ENCODE measurements at regions not wholly inside any gene's neighbourhood (a gene's known extent, or its start where the extent isn't known, plus 50 kb on each side); places are given as distances from the start of the nearest gene placed in this dataset.
"Not testable (repeated sequence)": the region's sequence is repeated elsewhere in the genome, so short reads cannot be mapped to it uniquely, and the experiment has no call there.

GRCh38 chr1:174103766-174104165, 55.6 kb upstream of the RABGAP1L start:
- Histone ChIP-seq H3K79me1 (ENCODE audit: insufficient read depth, low read depth, low read length, poor library complexity, severe bottlenecking) (no peaks in the 10 kb centered on the region), H4K5ac (ENCODE audit: insufficient read length, low read depth, low read length) (no peak overlapping the region), H4K20me1 (ENCODE audit: control insufficient read depth, insufficient read depth, insufficient read length) (no peaks in the 10 kb centered on the region), H2BK12ac (ENCODE audit: insufficient read length, low read depth, low read length) (no peak overlapping the region), H3K14ac (ENCODE audit: insufficient read depth, low read length) (no peak overlapping the region), H3K18ac (ENCODE audit: insufficient read length, low read depth, low read length) (no peak overlapping the region), H3K79me2 (ENCODE audit: insufficient read depth, low read length) (no peaks in the 10 kb centered on the region), H3K4ac (ENCODE audit: low read depth, low read length) (no peak overlapping the region), H2AFZ (ENCODE audit: low read length) (no peak overlapping the region), H2BK5ac (ENCODE audit: insufficient read length, low read length) (no peak overlapping the region), H2BK15ac (ENCODE audit: low read depth, low read length) (no peak overlapping the region), H3K4me1 (ENCODE audit: insufficient read depth, low read length) (no peaks in the 10 kb centered on the region), H3K4me2 (ENCODE audit: insufficient read depth, insufficient read length, low read length) (no peak overlapping the region), H4K91ac (ENCODE audit: insufficient read length, low read depth, low read length) (no peak overlapping the region), H3K23ac (ENCODE audit: insufficient read length, low read depth, low read length) (no peak overlapping the region), H3K23me2 (ENCODE audit: insufficient read length, low read depth, low read length, poor library complexity, severe bottlenecking) (no peaks in the 10 kb centered on the region), H2BK20ac (ENCODE audit: low read depth, low read length, poor library complexity, severe bottlenecking) (no peak overlapping the region), H3K27ac (ENCODE audit: insufficient read length, low read depth, low read length) (no peak overlapping the region), H2AK5ac (ENCODE audit: insufficient read length, low read length) (no peak overlapping the region), H3K27me3 (ENCODE audit: insufficient read depth, low read length) (no peaks in the 10 kb centered on the region), H3K56ac (ENCODE audit: insufficient read length, low read depth, low read length) (no peak overlapping the region), H2BK120ac (ENCODE audit: low read depth, low read length, poor library complexity, severe bottlenecking) (no peak overlapping the region), H3K9ac (ENCODE audit: extremely low read depth, insufficient read length, low read length) (no peak overlapping the region), H4K8ac (replicated peaks; ENCODE audit: insufficient read length, low read depth, low read length) (no peak overlapping the region), H3T11ph (ENCODE audit: low read length) (no peak overlapping the region), H3K9me3 (ENCODE audit: control insufficient read depth, low read depth, low read length) (no peaks in the 10 kb centered on the region)
- Mint-ChIP-seq H3K4me3 (no peak overlapping the region), H3K36me3 (ENCODE audit: insufficient read depth in 1 of 3, low read depth in 3 of 3) (no peaks in the 10 kb centered on the region), H3K4me1 (peaks cover 4% of the 10 kb centered on the region in 2 experiments; a peak in 2 of 4 replicates), H3K9me3 (no peaks in the 10 kb centered on the region), H3K27me3 (ENCODE audit: low read depth) (no peaks in the 10 kb centered on the region), H3K27ac (no peak overlapping the region)
- DNase-seq = no peak
- WGBS (ENCODE audit: extremely low coverage, insufficient read length, low lambda C conversion rate) = no CpG with 5 or more reads among the region's 2 CpGs
- no peak for TF ChIP-seq CTCF (conservative IDR thresholded peaks at IDR 0.05)

GRCh38 chr1:174101976-174102375, 57.3 kb upstream of the RABGAP1L start:
- not testable (repeated sequence) for H3K9me3 ChIP-seq (ENCODE audit: control insufficient read depth, low read depth, low read length); H3K4ac ChIP-seq (ENCODE audit: low read depth, low read length); H3K27me3 Mint-ChIP-seq (ENCODE audit: low read depth); H3K18ac ChIP-seq (ENCODE audit: insufficient read length, low read depth, low read length); H3K36me3 Mint-ChIP-seq (ENCODE audit: insufficient read depth in 1 of 3, low read depth in 3 of 3); H3K79me1 ChIP-seq (ENCODE audit: insufficient read depth, low read depth, low read length, poor library complexity, severe bottlenecking); H3K4me3 Mint-ChIP-seq; H2BK120ac ChIP-seq (ENCODE audit: low read depth, low read length, poor library complexity, severe bottlenecking); H3K4me1 Mint-ChIP-seq; H4K5ac ChIP-seq (ENCODE audit: insufficient read length, low read depth, low read length); H3K79me2 ChIP-seq (ENCODE audit: insufficient read depth, low read length); H4K8ac ChIP-seq (replicated peaks; ENCODE audit: insufficient read length, low read depth, low read length); H3K4me1 ChIP-seq (ENCODE audit: insufficient read depth, low read length); H3T11ph ChIP-seq (ENCODE audit: low read length); H3K23ac ChIP-seq (ENCODE audit: insufficient read length, low read depth, low read length); DNase-seq; H3K27ac Mint-ChIP-seq; H3K27ac ChIP-seq (ENCODE audit: insufficient read length, low read depth, low read length); H4K91ac ChIP-seq (ENCODE audit: insufficient read length, low read depth, low read length); H2BK5ac ChIP-seq (ENCODE audit: insufficient read length, low read length); H2BK12ac ChIP-seq (ENCODE audit: insufficient read length, low read depth, low read length); H2AFZ ChIP-seq (ENCODE audit: low read length); H3K56ac ChIP-seq (ENCODE audit: insufficient read length, low read depth, low read length); H3K27me3 ChIP-seq (ENCODE audit: insufficient read depth, low read length); H2AK5ac ChIP-seq (ENCODE audit: insufficient read length, low read length); H4K20me1 ChIP-seq (ENCODE audit: control insufficient read depth, insufficient read depth, insufficient read length); H3K9me3 Mint-ChIP-seq; H3K4me2 ChIP-seq (ENCODE audit: insufficient read depth, insufficient read length, low read length); H2BK15ac ChIP-seq (ENCODE audit: low read depth, low read length); H2BK20ac ChIP-seq (ENCODE audit: low read depth, low read length, poor library complexity, severe bottlenecking); H3K9ac ChIP-seq (ENCODE audit: extremely low read depth, insufficient read length, low read length); H3K14ac ChIP-seq (ENCODE audit: insufficient read depth, low read length); H3K23me2 ChIP-seq (ENCODE audit: insufficient read length, low read depth, low read length, poor library complexity, severe bottlenecking)
- no CpG with 5 or more reads among the region's 9 CpGs for WGBS (ENCODE audit: extremely low coverage, insufficient read length, low lambda C conversion rate)

Measured in H9 (cell line).